Stimulated activated naive CD4-positive, alpha-beta T cell treated with Interleukin-2 at 50 U/mL for 16 hours (primary cell): ENCODE measurements at regions not wholly inside any gene's neighbourhood (a gene's known extent, or its start where the extent isn't known, plus 50 kb on each side); places are given as distances from the start of the nearest gene placed in this dataset.
"Not testable (repeated sequence)": the region's sequence is repeated elsewhere in the genome, so short reads cannot be mapped to it uniquely, and the experiment has no call there.

ENCODE experiments used
- DNase-seq: peaks from one replicate; lab custom pipeline; 2025; lab: John Stamatoyannopoulos, UW

DNA sequence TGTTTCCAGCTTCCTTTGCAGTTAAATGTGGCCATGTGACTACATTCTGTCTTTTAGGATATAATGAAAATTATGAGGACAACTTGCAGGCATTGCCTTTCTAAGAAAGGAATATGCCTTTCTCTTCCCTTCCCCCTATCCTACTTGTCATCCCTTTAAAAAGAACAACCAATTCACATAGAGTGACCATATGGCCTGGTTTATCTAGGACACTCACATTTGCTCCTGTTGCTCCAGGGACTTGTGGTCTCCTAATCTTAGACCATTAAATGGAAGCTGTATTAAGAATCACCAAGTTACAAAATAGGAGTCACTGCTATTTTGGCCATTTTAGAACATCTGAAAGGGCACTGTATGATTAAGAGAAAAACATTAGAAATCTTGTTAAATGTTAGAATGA is 520.3 kb downstream of the DTWD2 start:
- DNase-seq: no peak

DNA sequence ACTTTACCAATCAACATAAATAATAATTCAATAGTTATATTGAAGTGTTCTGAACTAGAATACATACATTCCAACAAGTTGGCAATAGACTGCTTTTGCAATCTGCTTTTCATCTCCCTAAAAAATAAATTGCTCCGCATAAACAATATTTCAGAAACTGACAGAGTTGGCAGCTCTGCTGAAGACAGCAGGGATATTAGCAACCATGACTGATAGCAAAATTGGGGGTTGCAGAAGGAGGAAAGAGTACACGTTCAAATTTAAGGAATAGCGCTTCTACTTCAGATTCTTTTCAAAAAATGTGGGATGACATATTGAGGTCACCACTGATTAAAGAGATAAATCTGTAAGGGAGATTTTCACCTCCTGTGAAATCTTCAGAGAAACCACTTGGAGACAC is 521.2 kb downstream of the DTWD2 start:
- no peak for DNase-seq

DNA sequence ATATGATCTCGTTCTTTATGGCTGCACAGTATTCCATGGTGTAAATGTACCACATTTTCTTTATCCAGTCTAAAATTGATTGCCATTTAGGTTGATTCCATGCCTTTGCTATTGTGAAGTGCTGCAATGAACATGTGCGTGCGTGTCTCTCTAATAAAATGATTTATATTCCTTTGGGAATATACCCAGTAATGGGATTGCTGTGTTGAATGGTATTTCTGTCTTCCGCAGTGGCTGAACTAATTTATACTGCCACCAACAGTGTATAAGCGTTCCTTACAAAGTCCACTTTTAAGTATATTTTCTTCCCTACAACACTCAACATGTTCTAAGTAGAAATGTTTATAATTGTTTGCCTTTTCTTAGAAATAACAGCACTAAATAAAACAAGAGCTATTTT is 521.9 kb downstream of the DTWD2 start:
- DNase-seq: no peak

DNA sequence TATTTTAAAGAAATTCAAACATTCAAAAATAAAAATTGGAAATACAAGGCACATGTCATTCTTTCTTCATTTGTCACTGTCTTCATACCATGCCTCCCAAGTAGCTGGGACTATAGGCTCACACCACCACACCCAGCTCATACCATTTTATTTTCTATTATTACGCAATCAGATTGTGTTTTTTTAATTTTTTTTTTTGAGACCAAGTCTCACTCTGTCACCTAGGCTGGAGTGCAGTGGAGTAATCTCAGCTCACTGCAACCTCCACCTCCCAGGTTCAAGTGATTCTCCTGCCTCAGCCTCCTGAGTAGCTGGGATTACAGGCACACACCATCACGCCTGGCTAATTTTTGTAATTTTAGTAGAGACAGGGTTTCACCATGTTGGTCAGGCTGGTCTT is 526.1 kb downstream of the DTWD2 start:
- not testable (repeated sequence) for DNase-seq

DNA sequence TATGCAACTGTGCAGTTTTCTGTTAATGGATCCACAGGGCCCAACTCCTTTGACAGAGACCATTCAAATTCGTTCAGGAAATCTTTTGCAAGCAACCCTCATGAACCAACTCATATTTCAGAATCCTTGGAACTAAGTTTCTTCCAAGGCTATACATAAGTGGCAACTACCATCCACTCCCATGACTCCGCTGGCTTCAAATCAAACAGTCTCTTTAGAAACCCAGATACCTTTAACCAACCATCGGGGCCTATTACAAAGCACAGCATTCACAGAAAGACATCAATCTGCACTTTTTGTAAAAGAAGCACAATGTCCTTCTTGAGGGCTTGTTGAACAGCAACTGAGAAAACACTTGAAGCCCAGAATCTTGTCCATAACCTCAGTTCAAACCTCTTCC is 526.9 kb downstream of the DTWD2 start:
- DNase-seq: no peak

DNA sequence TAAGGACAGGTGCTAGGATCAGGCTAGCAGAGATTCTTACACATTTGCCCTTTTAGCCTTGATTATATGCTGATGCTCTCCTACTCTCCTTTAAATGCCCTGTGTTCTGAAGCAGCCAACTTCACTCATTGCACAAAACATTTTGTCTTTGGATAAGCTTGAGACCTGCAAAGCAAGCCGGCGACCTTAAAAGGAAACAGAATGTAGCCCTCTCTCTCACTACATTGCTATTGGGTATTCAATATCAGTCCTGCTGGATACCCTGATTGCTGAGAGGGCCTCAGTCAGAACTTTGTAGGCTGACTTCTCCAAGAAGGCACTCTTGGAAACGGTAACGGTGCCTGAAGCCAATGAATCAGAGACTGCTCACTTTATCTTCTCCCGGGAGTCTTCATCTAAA is 528.9 kb downstream of the DTWD2 start:
- DNase-seq: no peak

DNA sequence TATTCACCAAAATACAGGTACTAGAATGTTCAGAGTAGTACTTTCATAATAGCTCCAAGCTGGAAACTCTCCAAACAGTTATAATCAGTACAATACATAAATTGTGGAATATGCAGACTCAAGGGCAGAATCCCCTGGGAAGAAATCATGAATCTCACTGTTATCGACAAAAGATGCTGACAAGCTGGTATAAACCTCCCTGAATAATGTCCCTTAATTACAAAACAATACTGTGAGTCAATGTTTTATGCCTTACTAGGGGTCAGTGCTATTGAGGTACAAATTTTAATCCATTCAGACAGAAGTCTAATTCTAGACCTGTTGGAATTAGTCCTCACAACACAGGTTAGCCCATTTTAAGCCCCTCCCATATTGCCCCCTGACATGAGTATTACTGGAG is 532.3 kb downstream of the DTWD2 start:
- no peak for DNase-seq

DNA sequence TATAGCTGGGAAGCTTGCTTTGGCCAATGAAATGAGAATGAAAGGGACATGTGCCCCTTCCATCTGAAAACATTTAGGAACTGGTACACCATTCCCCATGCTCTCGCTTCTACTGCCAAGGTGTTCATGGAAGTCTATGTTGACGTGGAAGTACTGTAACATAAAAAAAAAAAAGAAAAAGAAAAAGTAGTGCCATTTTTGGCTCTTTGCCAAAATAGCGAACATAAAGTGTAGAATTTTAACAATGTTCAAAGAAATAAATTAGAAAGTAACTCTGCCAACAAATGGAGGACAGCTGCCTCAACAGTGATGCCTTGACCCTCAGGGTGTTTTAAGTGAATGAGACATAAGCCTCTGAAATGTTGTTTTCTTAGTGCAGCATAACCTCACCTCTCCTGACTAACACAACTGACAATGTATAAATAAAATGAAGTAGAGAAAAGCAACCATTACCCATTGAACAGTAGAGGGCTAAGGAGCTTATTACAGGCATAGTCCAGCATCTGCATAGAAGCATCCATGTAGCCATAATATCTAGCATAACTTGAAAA is 536.6 kb downstream of the DTWD2 start:
- no peak for DNase-seq

DNA sequence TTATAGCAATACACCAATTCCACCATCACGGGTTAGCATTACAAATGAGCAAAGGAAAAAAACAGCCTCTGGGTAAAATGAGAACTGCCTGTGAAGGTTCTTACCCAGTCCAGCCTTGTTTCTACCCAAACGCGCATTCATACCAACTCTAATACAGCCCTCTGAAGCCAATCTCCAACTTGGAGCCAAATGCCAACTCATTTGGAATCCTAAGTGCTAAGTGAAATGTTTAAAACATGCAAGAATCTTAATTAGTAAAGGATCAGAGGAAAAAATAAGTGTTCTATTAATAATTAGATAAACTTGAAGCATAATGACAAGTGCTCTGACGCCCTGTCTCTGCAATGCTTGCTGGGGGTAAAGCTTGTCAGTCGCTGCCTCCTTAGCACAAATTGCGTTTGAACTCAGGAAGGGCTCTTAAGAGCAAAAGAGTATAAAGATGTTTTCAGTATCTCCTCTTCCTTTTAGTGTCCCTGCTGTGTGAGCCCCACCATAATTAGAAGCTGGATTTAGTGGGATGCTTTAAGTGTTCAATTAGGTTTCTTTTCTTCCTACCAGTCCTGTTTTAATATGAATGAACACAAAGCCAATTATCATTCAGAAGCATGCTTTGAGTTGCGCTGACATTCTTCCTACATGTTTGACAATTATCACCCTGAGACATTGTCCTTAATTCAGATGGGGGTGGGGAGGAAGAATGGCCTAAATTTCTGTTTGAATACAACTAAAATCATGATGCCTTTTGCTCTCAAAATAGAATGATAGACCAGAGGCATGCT is 537.6 kb downstream of the DTWD2 start:
- no peak for DNase-seq

DNA sequence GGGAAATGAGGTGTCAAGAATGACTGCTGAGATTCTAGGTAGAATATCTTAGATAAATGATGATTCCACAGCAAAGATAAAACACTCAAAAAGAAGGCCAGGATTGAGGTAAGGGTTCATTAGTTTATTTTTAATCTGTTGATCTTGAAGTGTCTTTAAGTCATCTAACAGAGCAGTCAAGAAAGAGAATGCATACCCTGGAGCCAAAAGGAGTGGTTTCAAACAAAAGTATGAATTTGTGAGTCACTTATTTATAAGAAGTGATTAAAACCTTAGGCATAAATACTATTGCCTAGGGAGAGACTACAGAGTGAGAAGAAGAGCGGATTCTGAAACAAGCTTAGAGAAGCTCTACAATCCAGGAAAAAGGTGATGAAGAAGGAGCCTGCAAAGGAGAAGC is 541.0 kb downstream of the DTWD2 start:
- DNase-seq: no peak

DNA sequence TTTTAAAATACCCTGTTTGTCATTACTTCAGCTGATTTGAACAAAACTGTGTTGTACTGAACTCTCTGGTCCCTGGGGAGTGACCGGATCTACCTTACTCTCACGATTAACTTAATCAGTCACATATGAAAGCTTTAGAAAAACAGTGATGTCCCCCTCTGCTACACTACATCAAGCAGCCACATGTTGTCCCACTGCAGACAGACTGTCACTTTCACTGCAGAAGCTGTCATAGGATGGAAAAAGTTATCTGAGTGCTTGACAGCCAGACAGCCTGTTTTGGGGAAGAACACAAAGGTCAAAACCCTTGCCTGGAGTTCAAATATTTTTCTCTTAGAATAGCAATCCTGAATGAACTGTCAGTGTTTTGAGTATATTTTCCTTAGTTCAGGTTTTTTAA is 546.4 kb downstream of the DTWD2 start:
- DNase-seq: no peak

DNA sequence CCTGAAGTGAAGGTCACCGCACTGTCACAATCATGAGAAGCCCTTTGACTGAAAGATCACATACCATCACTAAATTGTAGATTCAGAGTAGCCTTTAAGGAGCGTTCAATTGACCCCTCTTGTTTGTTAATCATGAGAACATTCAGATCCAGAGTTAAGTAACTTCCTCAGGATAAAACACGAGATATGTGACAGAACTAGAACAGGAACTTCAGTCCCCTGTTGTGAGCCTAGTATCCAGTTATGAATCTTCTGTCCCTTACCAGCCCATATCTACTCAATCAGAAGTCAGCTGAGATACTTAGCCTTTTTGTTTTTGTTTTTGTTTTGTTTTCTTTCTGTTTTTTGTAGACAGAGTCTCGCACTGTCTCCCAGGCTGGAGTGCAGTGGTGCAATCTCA is 547.3 kb downstream of the DTWD2 start:
- no peak for DNase-seq

DNA sequence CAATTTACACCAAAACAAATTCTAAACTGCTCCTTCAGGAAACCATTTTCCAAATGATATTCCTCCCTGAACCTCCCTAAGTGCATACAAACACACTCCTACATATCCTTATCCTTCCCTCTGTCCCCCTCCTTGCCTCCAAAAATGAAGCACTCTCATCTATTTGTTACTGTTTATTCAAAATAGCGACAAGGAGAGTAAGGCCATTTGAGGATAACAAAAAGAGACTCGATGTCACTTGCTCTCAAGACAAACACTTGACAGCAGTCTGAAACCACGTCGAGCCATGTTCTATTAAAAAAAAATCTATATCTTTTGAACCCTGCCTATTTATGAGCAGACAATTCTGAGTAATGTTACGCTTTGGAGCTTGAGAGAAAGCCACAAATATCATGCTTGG is 547.9 kb downstream of the DTWD2 start:
- DNase-seq: no peak

DNA sequence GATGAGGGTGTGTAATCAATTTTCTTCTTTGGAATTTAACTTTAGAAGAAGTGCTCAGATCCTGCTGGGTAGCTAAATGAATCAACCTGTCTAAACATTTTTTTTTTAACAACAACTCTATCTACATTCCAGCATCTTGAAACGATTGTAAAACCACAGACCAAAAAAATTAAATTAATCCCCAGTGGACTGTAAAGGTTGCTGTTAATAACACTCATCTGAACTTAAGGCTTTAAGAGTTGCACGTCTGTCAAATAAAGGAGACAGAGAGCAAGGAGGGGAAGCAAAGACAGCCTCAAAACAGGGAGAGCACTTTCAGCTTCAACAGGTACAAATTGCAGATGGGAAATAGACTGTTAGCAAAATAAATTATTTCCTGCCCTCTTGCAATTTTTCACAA is 548.5 kb downstream of the DTWD2 start:
- no peak for DNase-seq

DNA sequence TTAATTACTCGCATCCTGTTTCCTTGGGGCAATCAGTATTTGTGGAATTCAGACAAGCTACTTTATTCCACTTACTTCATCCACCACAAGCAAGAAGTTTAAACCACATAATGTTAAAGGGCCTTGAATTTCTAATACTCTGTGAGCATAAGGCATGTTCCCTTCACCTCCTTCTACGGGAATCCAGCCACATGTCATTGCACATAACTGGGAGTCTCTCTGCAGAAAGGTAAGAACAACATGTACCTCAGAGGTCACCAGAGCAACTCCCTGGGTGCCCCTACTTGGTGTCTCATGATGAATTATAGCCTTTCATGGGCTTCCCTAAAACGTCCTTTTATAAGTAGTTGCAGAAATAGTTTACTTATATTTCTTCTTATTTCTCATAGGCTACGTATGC is 553.2 kb downstream of the DTWD2 start:
- no peak for DNase-seq

DNA sequence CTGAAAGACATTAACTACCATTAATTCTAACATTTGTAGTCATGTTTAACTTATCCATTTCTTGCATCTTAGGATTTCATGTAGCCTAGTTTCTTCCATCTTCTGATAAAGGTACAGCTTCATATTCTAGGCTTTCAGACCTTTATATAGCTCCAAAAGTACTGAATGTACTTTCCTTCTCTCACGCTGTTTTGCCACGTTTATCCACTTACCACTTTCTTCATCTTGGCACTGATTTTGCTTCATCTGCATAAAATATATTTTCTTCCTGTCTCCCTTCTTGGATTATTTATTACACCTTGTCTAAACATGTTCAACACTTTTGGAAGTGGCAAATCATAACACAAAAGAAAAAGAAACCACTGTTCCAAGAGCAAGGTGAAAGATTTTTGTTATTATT is 553.8 kb downstream of the DTWD2 start:
- DNase-seq: no peak

DNA sequence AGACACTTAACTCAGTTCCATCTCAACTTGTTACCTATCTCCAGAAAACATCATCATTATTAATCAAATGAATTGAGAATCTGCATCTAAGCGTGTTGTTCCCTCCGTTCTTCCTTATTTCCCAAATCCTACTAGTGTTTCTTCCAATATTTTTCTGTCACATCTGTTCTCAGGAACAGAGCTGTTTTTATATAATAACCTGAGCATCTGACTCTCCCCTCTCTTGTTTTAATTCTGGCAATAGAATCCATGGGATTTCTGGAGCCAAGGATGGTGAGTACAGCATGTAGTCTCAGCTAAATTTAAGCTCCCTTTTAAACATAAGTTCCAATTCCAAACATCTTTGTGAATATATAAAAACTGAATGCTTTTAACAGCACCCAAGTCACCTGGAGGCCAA is 558.3 kb downstream of the DTWD2 start:
- DNase-seq: no peak

DNA sequence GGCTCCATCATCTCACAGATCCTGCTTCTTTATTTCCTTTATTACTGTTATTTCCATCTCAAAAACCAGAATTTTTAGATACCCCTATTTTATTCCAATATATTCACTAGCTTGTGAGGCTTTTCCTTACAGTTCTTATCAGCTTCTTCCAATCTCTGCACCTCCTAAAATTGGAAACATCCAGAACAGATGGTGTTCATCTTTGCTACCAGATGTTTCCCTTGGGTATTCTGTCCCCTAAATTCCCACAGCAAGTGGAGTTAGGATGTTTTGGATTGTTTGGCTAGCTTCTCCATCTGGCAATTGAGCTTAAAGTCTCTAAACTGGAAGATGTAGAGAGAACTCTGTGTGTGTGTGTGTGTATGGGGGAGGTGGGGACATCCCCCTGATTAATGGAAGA is 580.4 kb downstream of the DTWD2 start:
- DNase-seq: no peak

DNA sequence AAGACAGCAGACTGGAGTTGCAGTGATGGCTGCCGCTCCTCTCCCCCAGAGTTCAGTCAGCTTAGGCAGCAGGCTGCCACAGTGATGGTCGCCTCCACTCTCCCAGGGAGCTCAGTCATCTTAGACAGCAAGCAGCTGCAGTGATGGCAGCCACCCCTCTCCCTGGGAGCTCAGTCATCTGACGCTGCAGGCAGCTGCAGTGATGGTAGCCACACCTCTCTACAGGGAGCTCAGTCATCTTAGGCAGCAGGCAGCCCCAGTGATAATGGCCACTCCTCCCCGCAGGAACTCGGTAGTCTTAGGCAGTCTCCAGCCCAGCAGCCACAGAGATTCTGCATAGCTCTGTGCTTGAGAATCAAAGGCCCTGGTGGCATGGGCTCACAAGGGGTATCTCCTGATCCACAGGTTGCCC is 582.7 kb downstream of the DTWD2 start:
- DNase-seq: no peak

DNA sequence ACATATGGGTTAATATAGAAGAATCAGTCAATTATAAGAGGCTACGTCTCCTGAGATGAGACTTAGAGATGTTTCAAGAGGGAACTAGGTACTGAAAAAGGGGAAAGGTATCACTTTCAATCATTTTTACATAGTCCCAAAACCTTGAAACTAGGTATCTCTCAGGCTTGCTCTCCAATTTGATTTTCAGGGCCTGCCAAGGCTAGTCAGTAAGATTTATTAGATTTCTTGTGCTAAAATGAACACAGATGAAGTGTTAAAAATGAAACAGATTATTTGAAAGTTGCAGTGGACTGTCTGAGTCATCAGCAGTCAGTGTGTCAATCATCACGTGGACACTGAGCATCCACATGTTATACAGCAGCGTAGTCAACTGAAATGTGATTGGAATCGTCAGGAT is 591.1 kb downstream of the DTWD2 start:
- no peak for DNase-seq

DNA sequence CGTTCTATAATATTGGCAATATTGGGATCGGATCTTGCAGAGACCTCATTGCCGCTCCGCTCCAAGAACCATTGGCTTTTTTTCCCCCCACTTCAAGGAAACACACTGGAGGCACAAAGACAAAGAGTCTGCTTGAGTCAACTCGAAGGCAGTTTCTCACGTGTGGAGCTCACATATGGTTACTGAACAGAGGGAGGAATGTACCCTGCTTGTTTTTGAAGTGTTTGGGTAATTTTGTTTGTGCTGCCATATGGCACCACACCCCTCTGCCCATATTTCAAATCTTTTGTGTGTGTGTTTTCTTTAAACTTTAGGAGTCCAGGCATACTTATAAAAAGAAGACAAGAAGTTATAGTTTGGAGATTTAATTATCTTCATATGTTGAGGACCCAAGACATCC is 595.9 kb downstream of the DTWD2 start:
- no peak for DNase-seq

DNA sequence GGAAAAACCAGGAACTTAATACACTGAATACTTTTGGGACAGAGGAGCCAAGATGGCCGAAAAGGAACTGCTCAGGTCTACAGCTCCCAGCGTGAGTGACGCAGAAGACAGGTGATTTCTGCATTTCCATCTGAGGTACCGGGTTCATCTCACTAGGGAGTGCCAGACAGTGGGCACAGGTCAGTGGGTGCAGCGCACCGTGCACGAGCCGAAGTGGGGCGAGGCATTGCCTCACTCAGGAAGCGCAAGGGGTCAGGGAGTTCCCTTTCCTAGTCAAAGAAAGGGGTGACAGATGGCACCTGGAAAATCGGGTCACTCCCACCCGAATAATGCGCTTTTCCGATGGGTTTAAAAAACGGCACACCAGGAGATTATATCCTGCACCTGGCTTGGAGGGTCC is 605.4 kb downstream of the DTWD2 start:
- not testable (repeated sequence) for DNase-seq

DNA sequence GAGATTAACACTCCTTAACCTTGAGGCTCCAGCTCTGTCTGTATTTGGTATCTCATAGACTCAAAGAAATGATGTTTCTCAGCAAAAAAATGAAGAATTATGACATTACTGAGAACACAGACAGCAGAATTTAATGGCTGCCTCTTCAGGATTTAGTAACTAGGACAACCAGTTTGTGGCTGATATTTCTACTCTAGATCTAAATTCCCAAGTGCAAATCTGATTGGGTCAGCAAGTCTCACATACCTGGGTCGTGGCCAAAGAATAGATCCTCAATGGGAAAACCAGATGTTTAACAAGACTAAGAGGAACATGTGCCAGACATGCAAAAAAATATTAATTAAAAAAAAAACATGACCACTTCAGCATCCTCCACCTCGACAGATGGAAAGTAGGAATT is 608.9 kb downstream of the DTWD2 start:
- DNase-seq: no peak

DNA sequence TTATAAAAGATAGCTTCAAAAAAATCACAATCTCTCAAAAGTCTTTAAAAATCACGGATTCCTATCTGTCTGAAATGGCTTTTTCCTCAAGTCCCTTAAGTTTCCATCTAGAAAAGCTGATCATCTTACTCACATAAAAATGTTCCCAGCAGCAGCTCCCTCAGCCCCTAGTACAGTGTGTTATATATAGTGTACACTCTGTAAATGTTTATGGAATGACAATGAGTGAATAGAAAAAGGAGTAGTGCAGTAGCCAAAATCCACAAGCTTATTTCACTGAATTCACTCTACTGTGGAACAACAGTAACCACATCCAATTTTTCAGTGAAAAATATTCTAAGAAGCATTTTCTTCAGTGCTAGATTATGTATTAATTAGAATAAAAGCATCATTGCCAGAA is 609.4 kb downstream of the DTWD2 start:
- DNase-seq: no peak
